HEK293 (cell line): ENCODE measurements at regions not wholly inside any gene's neighbourhood (a gene's known extent, or its start where the extent isn't known, plus 50 kb on each side); places are given as distances from the start of the nearest gene placed in this dataset.

Source experiments
- CTCF ChIA-PET: fragments of 350-600 bp; formaldehyde crosslinking; extraction: SDS; loops from one replicate; lab custom pipeline; 2021; ENCODE audit warnings: antibody characterized with exemption; lab: Yijun Ruan, JAX
- POLR2A ChIA-PET: fragments of 300-600 bp; formaldehyde crosslinking; extraction: SDS; loops from one replicate; lab custom pipeline; 2020; ENCODE audit warnings: antibody characterized with exemption, inconsistent platforms; lab: Yijun Ruan, JAX
- H3K27ac ChIP-seq: fragments of 200-500 bp; sonication (Bioruptor generic); 2 replicates; pipeline ENCODE4 v1.5.1; 2014; ENCODE audit warnings: low read depth, low read length, control low read depth, inconsistent platforms; ENCODE audit errors: extremely low read depth
- H3K36me3 ChIP-seq, 2 experiments: fragments of 200-500 bp in 1 of 2; sonication (Bioruptor generic) in 1 of 2; 1 replicate in 1 of 2; 2 replicates in 1 of 2; pipeline ENCODE4 v1.5.1; 2014 to 2017; ENCODE audit warnings: inconsistent platforms in 2 of 2, low read length in 2 of 2; ENCODE audit not compliant: control insufficient read depth in 2 of 2, insufficient read depth in 1 of 2
- H3K4me1 ChIP-seq: fragments of 200-500 bp; sonication (Bioruptor generic); 2 replicates; pipeline ENCODE4 v1.5.1; 2014; ENCODE audit warnings: mild to moderate bottlenecking, low read length, inconsistent platforms; ENCODE audit not compliant: control insufficient read depth, insufficient read depth
- H3K4me3 ChIP-seq: 2 replicates; pipeline ENCODE4 v1.5.1; 2011; ENCODE audit warnings: low read depth, mild to moderate bottlenecking, control low read depth, low read length, moderate library complexity
- H3K9me3 ChIP-seq: fragments of 200-500 bp; sonication (Bioruptor generic); 2 replicates; pipeline ENCODE4 v1.5.1; 2014; ENCODE audit warnings: low read depth, low read length, inconsistent platforms; ENCODE audit not compliant: control insufficient read depth, insufficient read depth
- BCL11A ChIP-seq: fragments of 450-650 bp; formaldehyde crosslinking; IDR thresholded peaks from 2 replicates; pipeline ENCODE4 v1.5.1; 2016; ENCODE audit warnings: low read depth, missing biosample characterization, missing genetic modification characterization
- EGR2 ChIP-seq: fragments of 450-650 bp; formaldehyde crosslinking; IDR thresholded peaks from 2 replicates; pipeline ENCODE4 v1.5.1; 2016; ENCODE audit warnings: low read depth, missing biosample characterization, missing genetic modification characterization
- HOXA7 ChIP-seq: sonication (generic); formaldehyde crosslinking; IDR thresholded peaks from 2 replicates; pipeline ENCODE4 v1.8.1; 2022; ENCODE audit warnings: missing genetic modification reagents, borderline replicate concordance
- KLF17 ChIP-seq: fragments of 450-650 bp; formaldehyde crosslinking; IDR thresholded peaks from 2 replicates; pipeline ENCODE4 v1.5.1; 2016; ENCODE audit warnings: missing biosample characterization, missing genetic modification characterization
- PRDM1 ChIP-seq: fragments of 450-650 bp; formaldehyde crosslinking; IDR thresholded peaks from 2 replicates; pipeline ENCODE4; 2016; ENCODE audit warnings: missing biosample characterization, missing genetic modification characterization
- REPIN1 ChIP-seq: fragments of 450-650 bp; formaldehyde crosslinking; IDR thresholded peaks from 2 replicates; pipeline ENCODE4 v1.5.1; 2017; ENCODE audit warnings: missing biosample characterization, missing genetic modification characterization, low read depth
- SCRT1 ChIP-seq: fragments of 450-650 bp; formaldehyde crosslinking; IDR thresholded peaks from 2 replicates; pipeline ENCODE4 v1.5.1; 2016; ENCODE audit warnings: missing biosample characterization, missing genetic modification characterization, borderline replicate concordance
- SP3 ChIP-seq: fragments of 450-650 bp; formaldehyde crosslinking; IDR thresholded peaks from 2 replicates; pipeline ENCODE4 v1.5.1; 2016; ENCODE audit warnings: missing biosample characterization, missing genetic modification characterization
- ZBTB21 ChIP-seq: fragments of 450-650 bp; formaldehyde crosslinking; IDR thresholded peaks from 2 replicates; pipeline ENCODE4 v1.5.1; 2017; ENCODE audit warnings: missing biosample characterization, missing genetic modification characterization
- ZNF138 ChIP-seq: fragments of 450-650 bp; formaldehyde crosslinking; IDR thresholded peaks from 2 replicates; pipeline ENCODE4 v1.5.1; 2016; ENCODE audit warnings: missing biosample characterization, missing genetic modification characterization, borderline replicate concordance
- ZNF311 ChIP-seq: fragments of 450-650 bp; formaldehyde crosslinking; IDR thresholded peaks from 2 replicates; pipeline ENCODE4 v1.5.1; 2017; ENCODE audit warnings: missing biosample characterization, missing genetic modification characterization, borderline replicate concordance
- ZNF510 ChIP-seq: fragments of 450-650 bp; formaldehyde crosslinking; IDR thresholded peaks from 2 replicates; pipeline ENCODE4 v1.5.1; 2018; ENCODE audit warnings: mild to moderate bottlenecking, missing genetic modification characterization, missing biosample characterization; ENCODE audit not compliant: insufficient replicate concordance
- ZNF518A ChIP-seq: fragments of 450-650 bp; formaldehyde crosslinking; conservative IDR thresholded peaks from 2 replicates; pipeline ENCODE4 v1.5.1; 2016; ENCODE audit warnings: low read depth, missing biosample characterization, missing genetic modification characterization
- ZNF530 ChIP-seq: fragments of 450-650 bp; formaldehyde crosslinking; IDR thresholded peaks from 2 replicates; pipeline ENCODE4 v1.5.1; 2016; ENCODE audit warnings: low read depth, missing biosample characterization, missing genetic modification characterization
- ZNF626 ChIP-seq: fragments of 450-650 bp; sonication (Bioruptor Pico); formaldehyde crosslinking; IDR thresholded peaks from 2 replicates; pipeline ENCODE4 v1.5.1; 2018; ENCODE audit warnings: missing biosample characterization, missing genetic modification characterization, inconsistent platforms
- ZNF629 ChIP-seq: fragments of 450-650 bp; formaldehyde crosslinking; IDR thresholded peaks from 2 replicates; pipeline ENCODE4 v1.5.1; 2017; ENCODE audit warnings: missing biosample characterization, missing genetic modification characterization
- ZNF645 ChIP-seq: fragments of 450-650 bp; formaldehyde crosslinking; IDR thresholded peaks from 2 replicates; pipeline ENCODE4; 2016; ENCODE audit warnings: missing biosample characterization, missing genetic modification characterization

GRCh38 chr6:93580446-93580845, 161.1 kb upstream of the EPHA7 start (continued):
- no peak for TF ChIP-seq ZNF626 (tag by site-specific recombination)
- no peak for TF ChIP-seq ZNF629 (tag by site-specific recombination)
- TF ChIP-seq EGR2 = no peak
- no peak for TF ChIP-seq ZNF530
- no peak for TF ChIP-seq SP3 (tag by site-specific recombination)
- TF ChIP-seq KLF17 (tag by site-specific recombination) = no peak
- no peak for TF ChIP-seq ZNF645

- Histone ChIP-seq H3K9me3 (no peaks in the 10 kb centered on the region), H3K27ac (no peak overlapping the region), H3K36me3 (no peaks in the 10 kb centered on the region), H3K4me3 (no peak overlapping the region), H3K4me1 (no peaks in the 10 kb centered on the region)
- CTCF ChIA-PET = interaction anchor here (0.5 kb wide), 1 partner anchor 12 kb away, joined by 7 read pairs; no protein-coding TSS in a partner anchor
- TF ChIP-seq SCRT1 (tag by site-specific recombination) (no peak), ZBTB21 (tag by site-specific recombination) (no peak), PRDM1 (tag by site-specific recombination) (no peak), BCL11A (tag by site-specific recombination) (no peak), ZNF138 (tag by site-specific recombination) (no peak), HOXA7 (no peak), ZNF311 (tag by site-specific recombination) (no peak), REPIN1 (tag by site-specific recombination) (no peak), ZNF510 (tag by site-specific recombination) (no peak), ZNF518A (tag by site-specific recombination) (no peak)
- POLR2A ChIA-PET = no interaction called here
Measured at GRCh38 chr6:93575495-93576267, 156.3 kb upstream of the EPHA7 start.
